GM23248 (cell line): ENCODE measurements at regions not wholly inside any gene's neighbourhood (a gene's known extent, or its start where the extent isn't known, plus 50 kb on each side); places are given as distances from the start of the nearest gene placed in this dataset.

Experiments used
- EZH2 ChIP-seq: fragments of 200-600 bp; sonication (generic); IDR thresholded peaks from 2 replicates; pipeline ENCODE4 v1.6.1; 2018; ENCODE audit warnings: antibody characterized with exemption, mild to moderate bottlenecking; ENCODE audit not compliant: insufficient read depth, poor library complexity, severe bottlenecking
- EZH2phosphoT487 ChIP-seq: fragments of 200-600 bp; sonication (generic); IDR thresholded peaks from 2 replicates; pipeline ENCODE4 v1.6.1; 2018; ENCODE audit warnings: antibody characterized with exemption, moderate library complexity, mild to moderate bottlenecking, low read depth; ENCODE audit not compliant: insufficient read depth

GRCh38 chr2:200137691-200138090 lies 168.8 kb upstream of the SPATS2L start:
- TF ChIP-seq EZH2phosphoT487 (no peak), EZH2 (no peak)
